ENCODE measurements at regions not wholly inside any gene's neighbourhood (a gene's known extent, or its start where the extent isn't known, plus 50 kb on each side); places are given as distances from the start of the nearest gene placed in this dataset.

GRCh38 chr3:72255791-72256559, 471.0 kb upstream of the PROK2 start:
- no peak for TF ChIP-seq CEBPB (IDR thresholded peaks at IDR 0.05; ENCODE audit: low read depth, low read length)
- TF ChIP-seq EZH2 (IDR thresholded peaks at IDR 0.05; ENCODE audit: low read depth, low read length, severe bottlenecking): no peak
- TF ChIP-seq YY1 (IDR thresholded peaks at IDR 0.05; ENCODE audit: low read depth, low read length): no peak
- TF ChIP-seq SIN3A (conservative IDR thresholded peaks at IDR 0.05 in 1 of 2, IDR thresholded peaks at IDR 0.05 in 1 of 2; ENCODE audit: low read depth in 1 of 2, low read length in 2 of 2): no peak
- no peak for TF ChIP-seq ATF3 (IDR thresholded peaks at IDR 0.05; ENCODE audit: insufficient read depth, low read depth, low read length)
- TF ChIP-seq ZNF274 (IDR thresholded peaks at IDR 0.05; ENCODE audit: borderline replicate concordance, extremely low read depth, low read length): no peak
- TF ChIP-seq CBX5 (IDR thresholded peaks at IDR 0.05; ENCODE audit: low read depth, low read length): no peak
- no peak for TF ChIP-seq GTF2F1 (IDR thresholded peaks at IDR 0.05; ENCODE audit: borderline replicate concordance, low read depth, low read length)
- TF ChIP-seq RNF2 (IDR thresholded peaks at IDR 0.05; ENCODE audit: borderline replicate concordance, low read depth, low read length, missing control alignments, poor library complexity, severe bottlenecking): no peak
- TF ChIP-seq CTCF (IDR thresholded peaks at IDR 0.05; ENCODE audit: control extremely low read depth in 1 of 3, insufficient read depth in 1 of 3, low read depth in 1 of 3, low read length in 3 of 3): no peak
- TF ChIP-seq GABPA (IDR thresholded peaks at IDR 0.05; ENCODE audit: borderline replicate concordance, insufficient read depth, low read length): no peak
- TF ChIP-seq POLR2AphosphoS5 (IDR thresholded peaks at IDR 0.05; ENCODE audit: low read depth, low read length): no peak

Measured in H1 (cell line).